HEK293 (cell line): ENCODE measurements at regions not wholly inside any gene's neighbourhood (a gene's known extent, or its start where the extent isn't known, plus 50 kb on each side); places are given as distances from the start of the nearest gene placed in this dataset.

ENCODE experiments used
- ZNF610 ChIP-seq: fragments of 450-650 bp; formaldehyde crosslinking; IDR thresholded peaks from 2 replicates; pipeline ENCODE4 v1.5.1; 2016; ENCODE audit warnings: missing biosample characterization, missing genetic modification characterization, borderline replicate concordance
- ZNF670 ChIP-seq: fragments of 450-650 bp; formaldehyde crosslinking; IDR thresholded peaks from 2 replicates; pipeline ENCODE4 v1.5.1; 2016; ENCODE audit warnings: missing biosample characterization, missing genetic modification characterization, low read depth
- ZNF747 ChIP-seq: fragments of 450-650 bp; formaldehyde crosslinking; IDR thresholded peaks from 2 replicates; pipeline ENCODE4 v1.5.1; 2016; ENCODE audit warnings: missing biosample characterization, missing genetic modification characterization
- TF ChIP-seq, protein P1 (sequence below): fragments of 450-650 bp; formaldehyde crosslinking; IDR thresholded peaks from 2 replicates; pipeline ENCODE4 v1.5.1; 2016; ENCODE audit warnings: missing biosample characterization, missing genetic modification characterization
- TF ChIP-seq, protein P2 (sequence below): sonication (generic); formaldehyde crosslinking; IDR thresholded peaks from 2 replicates; pipeline ENCODE4 v1.8.1; 2022; ENCODE audit warnings: mild to moderate bottlenecking, moderate library complexity, missing genetic modification reagents
- TF ChIP-seq, protein P3 (sequence below): IDR thresholded peaks from 2 replicates; pipeline ENCODE4 v1.6.1; 2011; ENCODE audit warnings: mild to moderate bottlenecking, low read depth, low read length, borderline replicate concordance
- TF ChIP-seq, protein P4 (sequence below): fragments of 450-650 bp; formaldehyde crosslinking; IDR thresholded peaks from 2 replicates; pipeline ENCODE4 v1.5.1; 2016; ENCODE audit warnings: missing biosample characterization, missing genetic modification characterization

DNA sequence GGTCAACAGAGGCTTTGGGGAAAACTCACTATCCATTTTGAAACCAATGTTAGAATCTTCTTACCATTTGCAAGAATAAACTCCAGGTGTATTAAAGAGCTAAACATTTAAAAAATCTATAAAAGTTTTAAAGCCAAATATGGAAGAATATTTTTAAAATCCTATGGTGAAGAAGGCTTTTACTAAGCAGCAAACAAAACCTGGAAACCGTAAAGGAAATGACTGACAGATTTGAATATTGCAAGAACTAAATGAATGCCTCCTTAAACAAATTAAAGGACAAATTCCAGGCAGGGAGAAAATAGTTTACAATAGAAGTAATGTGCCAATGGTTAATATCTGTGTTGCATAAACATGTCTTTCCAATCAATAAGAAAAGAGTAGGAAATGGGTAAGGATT lies 68.1 kb downstream of the KLF15 start:
- TF ChIP-seq, protein P1, sequence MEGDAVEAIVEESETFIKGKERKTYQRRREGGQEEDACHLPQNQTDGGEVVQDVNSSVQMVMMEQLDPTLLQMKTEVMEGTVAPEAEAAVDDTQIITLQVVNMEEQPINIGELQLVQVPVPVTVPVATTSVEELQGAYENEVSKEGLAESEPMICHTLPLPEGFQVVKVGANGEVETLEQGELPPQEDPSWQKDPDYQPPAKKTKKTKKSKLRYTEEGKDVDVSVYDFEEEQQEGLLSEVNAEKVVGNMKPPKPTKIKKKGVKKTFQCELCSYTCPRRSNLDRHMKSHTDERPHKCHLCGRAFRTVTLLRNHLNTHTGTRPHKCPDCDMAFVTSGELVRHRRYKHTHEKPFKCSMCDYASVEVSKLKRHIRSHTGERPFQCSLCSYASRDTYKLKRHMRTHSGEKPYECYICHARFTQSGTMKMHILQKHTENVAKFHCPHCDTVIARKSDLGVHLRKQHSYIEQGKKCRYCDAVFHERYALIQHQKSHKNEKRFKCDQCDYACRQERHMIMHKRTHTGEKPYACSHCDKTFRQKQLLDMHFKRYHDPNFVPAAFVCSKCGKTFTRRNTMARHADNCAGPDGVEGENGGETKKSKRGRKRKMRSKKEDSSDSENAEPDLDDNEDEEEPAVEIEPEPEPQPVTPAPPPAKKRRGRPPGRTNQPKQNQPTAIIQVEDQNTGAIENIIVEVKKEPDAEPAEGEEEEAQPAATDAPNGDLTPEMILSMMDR (tag by site-specific recombination): no peak
- TF ChIP-seq ZNF610 (tag by site-specific recombination): no peak
- TF ChIP-seq ZNF747: no peak
- TF ChIP-seq, protein P2, sequence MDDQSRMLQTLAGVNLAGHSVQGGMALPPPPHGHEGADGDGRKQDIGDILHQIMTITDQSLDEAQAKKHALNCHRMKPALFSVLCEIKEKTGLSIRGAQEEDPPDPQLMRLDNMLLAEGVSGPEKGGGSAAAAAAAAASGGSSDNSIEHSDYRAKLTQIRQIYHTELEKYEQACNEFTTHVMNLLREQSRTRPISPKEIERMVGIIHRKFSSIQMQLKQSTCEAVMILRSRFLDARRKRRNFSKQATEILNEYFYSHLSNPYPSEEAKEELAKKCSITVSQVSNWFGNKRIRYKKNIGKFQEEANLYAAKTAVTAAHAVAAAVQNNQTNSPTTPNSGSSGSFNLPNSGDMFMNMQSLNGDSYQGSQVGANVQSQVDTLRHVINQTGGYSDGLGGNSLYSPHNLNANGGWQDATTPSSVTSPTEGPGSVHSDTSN (CRISPR knock-in tag): no peak
- no peak for TF ChIP-seq ZNF670
- TF ChIP-seq, protein P3, sequence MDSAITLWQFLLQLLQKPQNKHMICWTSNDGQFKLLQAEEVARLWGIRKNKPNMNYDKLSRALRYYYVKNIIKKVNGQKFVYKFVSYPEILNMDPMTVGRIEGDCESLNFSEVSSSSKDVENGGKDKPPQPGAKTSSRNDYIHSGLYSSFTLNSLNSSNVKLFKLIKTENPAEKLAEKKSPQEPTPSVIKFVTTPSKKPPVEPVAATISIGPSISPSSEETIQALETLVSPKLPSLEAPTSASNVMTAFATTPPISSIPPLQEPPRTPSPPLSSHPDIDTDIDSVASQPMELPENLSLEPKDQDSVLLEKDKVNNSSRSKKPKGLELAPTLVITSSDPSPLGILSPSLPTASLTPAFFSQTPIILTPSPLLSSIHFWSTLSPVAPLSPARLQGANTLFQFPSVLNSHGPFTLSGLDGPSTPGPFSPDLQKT: no peak
- TF ChIP-seq, protein P4, sequence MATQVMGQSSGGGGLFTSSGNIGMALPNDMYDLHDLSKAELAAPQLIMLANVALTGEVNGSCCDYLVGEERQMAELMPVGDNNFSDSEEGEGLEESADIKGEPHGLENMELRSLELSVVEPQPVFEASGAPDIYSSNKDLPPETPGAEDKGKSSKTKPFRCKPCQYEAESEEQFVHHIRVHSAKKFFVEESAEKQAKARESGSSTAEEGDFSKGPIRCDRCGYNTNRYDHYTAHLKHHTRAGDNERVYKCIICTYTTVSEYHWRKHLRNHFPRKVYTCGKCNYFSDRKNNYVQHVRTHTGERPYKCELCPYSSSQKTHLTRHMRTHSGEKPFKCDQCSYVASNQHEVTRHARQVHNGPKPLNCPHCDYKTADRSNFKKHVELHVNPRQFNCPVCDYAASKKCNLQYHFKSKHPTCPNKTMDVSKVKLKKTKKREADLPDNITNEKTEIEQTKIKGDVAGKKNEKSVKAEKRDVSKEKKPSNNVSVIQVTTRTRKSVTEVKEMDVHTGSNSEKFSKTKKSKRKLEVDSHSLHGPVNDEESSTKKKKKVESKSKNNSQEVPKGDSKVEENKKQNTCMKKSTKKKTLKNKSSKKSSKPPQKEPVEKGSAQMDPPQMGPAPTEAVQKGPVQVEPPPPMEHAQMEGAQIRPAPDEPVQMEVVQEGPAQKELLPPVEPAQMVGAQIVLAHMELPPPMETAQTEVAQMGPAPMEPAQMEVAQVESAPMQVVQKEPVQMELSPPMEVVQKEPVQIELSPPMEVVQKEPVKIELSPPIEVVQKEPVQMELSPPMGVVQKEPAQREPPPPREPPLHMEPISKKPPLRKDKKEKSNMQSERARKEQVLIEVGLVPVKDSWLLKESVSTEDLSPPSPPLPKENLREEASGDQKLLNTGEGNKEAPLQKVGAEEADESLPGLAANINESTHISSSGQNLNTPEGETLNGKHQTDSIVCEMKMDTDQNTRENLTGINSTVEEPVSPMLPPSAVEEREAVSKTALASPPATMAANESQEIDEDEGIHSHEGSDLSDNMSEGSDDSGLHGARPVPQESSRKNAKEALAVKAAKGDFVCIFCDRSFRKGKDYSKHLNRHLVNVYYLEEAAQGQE (tag by site-specific recombination): no peak
